ENCODE measurements at regions not wholly inside any gene's neighbourhood (a gene's known extent, or its start where the extent isn't known, plus 50 kb on each side); places are given as distances from the start of the nearest gene placed in this dataset.
A peak's percentile ranks its signal among the peaks of the same experiment; 100 is the strongest.

DNA sequence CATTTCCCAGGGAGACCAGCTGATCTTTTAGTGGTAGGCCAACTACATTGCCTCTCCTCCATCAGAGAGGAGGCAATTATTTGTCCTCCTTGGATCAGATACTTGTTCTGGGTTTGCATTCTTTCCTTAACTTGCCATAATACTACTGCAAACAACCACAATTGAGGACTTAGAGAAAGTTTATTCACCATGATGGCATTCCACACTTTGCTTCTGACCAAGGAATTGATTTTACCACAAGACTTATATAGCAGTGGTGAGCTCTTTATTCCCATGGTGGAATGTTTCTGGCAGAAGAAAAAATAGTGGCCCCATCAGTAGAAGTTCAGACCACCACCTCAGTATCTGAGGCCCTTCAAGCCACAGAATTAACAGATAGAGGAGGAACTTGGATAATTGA lies 123.9 kb upstream of the PPP3CA start:
- Mint-ChIP-seq H3K36me3 (peaks cover 4% of the 10 kb centered on the region), H3K27me3 (no peaks in the 10 kb centered on the region), H3K4me3 (no peak overlapping the region), H3K9me3 (no peaks in the 10 kb centered on the region), H3K27ac (no peak overlapping the region), H3K4me1 (no peaks in the 10 kb centered on the region)
- ATAC-seq (ENCODE audit: low read depth) (no peak), DNase-seq (ENCODE audit: low spot score in 2 of 2) (no peak)

DNA sequence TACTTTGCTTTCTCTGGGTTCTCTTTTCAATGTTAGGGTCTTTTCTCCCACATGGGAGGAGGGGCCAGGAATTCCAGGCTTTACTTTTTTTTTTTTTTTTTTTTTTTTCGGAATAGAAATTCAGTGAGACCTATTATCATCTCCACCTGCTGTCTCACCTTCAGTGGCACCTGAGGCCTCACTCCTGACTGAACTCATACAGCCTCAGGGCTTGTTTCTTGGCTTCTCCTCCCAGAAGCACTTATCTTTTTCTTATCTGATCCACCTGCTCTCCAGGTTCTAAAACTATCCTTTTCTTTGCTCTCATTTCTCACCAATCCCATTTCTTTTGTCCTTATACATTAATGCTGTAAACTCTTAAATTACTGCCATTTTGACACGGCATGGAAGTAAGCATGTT lies 117.3 kb upstream of the PPP3CA start:
- H3K27me3 Mint-ChIP-seq: no peaks in the 10 kb centered on the region
- H3K27ac Mint-ChIP-seq: no peak overlapping the region
- ATAC-seq (ENCODE audit: low read depth): no peak
- H3K9me3 Mint-ChIP-seq: peaks cover 2% of the 10 kb centered on the region
- peaks cover 3% of the 10 kb centered on the region for H3K4me1 Mint-ChIP-seq
- no peak overlapping the region for H3K4me3 Mint-ChIP-seq
- H3K36me3 Mint-ChIP-seq: no peaks in the 10 kb centered on the region
- DNase-seq (ENCODE audit: low spot score in 2 of 2): no peak

DNA sequence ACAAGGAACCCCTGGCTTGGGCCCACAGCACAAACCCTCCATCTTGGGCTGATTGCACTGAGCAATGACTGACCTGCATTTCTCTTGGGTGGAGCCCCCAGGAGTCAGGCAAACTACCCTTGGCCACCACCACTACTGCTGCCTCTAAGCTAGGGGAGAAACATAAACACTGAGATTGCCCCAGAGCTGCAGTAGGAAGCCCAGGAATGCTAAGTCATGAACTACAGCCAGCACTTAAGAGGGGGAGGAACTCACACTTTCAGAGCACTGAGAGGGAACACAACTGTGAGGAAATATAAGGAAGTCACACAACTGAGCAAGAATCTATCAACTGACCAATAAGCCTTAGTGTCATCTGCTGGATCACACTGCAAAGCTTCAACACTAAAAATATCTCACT lies 111.6 kb upstream of the PPP3CA start:
- DNase-seq (ENCODE audit: low spot score in 2 of 2) (no peak), ATAC-seq (ENCODE audit: low read depth) (no peak)
- Mint-ChIP-seq H3K4me1 (peaks cover 3% of the 10 kb centered on the region), H3K36me3 (peaks cover 4% of the 10 kb centered on the region), H3K9me3 (peaks cover 9% of the 10 kb centered on the region), H3K27ac (no peak overlapping the region), H3K4me3 (no peak overlapping the region), H3K27me3 (no peaks in the 10 kb centered on the region)

DNA sequence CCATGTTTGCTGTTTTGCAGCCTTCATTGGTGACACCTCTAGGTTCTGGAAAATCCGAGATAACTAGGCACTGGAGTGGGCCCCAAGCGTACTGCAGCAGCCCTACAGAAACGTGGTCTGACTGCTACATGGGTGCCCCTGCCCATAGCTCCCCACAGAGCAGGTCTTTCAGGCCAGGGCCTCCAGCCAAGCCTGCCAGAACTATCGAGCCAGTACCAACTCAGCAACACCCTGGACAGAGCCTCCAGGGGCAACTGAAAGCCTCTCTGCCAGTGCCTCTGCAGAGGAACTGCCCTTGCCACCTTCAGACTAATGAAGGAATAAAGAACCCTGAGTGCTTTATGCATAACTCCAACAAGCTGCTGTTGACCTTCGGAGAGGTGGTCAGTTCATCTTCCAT lies 111.1 kb upstream of the PPP3CA start:
- Mint-ChIP-seq H3K27ac (no peak overlapping the region), H3K4me3 (no peak overlapping the region), H3K36me3 (peaks cover 6% of the 10 kb centered on the region), H3K4me1 (peaks cover 2% of the 10 kb centered on the region), H3K9me3 (peaks cover 9% of the 10 kb centered on the region), H3K27me3 (no peaks in the 10 kb centered on the region)
- no peak for ATAC-seq (ENCODE audit: low read depth)
- DNase-seq (ENCODE audit: low spot score in 2 of 2): no peak

DNA sequence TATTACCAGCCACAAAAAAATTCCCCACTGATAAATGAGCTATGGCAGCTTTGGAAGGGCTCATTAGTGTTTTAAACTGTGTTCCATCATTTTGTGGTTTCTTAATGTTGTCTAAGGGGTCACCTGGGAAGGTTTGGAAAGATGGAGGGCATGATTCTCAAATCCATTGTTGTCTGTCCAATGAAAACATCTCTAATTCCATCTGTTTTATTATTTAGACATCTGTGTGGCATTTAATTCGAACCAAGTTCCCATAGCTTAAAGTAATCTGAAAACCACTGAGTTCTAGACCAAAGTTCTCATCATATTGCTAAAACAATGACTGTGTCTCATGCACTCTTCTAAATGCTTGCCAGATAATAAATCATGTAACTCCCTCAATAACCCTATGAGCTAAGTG lies 103.8 kb upstream of the PPP3CA start:
- H3K4me3 Mint-ChIP-seq: no peak overlapping the region
- H3K9me3 Mint-ChIP-seq: peaks cover 3% of the 10 kb centered on the region
- H3K4me1 Mint-ChIP-seq: no peaks in the 10 kb centered on the region
- no peak overlapping the region for H3K27ac Mint-ChIP-seq
- ATAC-seq (ENCODE audit: low read depth): no peak
- no peak for DNase-seq (ENCODE audit: low spot score in 2 of 2)
- H3K27me3 Mint-ChIP-seq: no peaks in the 10 kb centered on the region
- H3K36me3 Mint-ChIP-seq: peaks cover 3% of the 10 kb centered on the region

DNA sequence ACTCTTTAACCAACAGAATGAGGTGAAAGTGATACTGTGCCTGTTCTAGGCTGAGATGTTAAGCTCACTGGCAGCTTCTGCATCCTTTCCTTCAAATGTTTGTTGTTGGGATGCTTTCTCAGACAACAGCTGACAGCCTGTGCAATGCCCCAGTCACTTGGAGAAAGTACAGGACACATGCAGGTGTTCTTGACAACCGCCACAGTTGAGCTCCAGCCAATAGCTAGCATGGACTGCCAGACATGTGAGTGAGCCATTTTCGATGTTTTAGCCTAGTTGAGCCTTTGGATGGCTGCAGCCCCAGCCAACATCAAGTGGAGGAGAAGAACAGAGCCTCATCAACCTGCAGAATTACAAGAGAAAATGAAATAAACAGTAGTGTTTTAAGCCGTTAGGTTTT lies 94.1 kb upstream of the PPP3CA start:
- H3K27ac Mint-ChIP-seq: no peak overlapping the region
- H3K27me3 Mint-ChIP-seq: no peaks in the 10 kb centered on the region
- no peak overlapping the region for H3K4me3 Mint-ChIP-seq
- no peaks in the 10 kb centered on the region for H3K36me3 Mint-ChIP-seq
- no peak for ATAC-seq (ENCODE audit: low read depth)
- H3K4me1 Mint-ChIP-seq: peaks cover 3% of the 10 kb centered on the region
- DNase-seq (ENCODE audit: low spot score in 2 of 2): no peak
- peaks cover 3% of the 10 kb centered on the region for H3K9me3 Mint-ChIP-seq

DNA sequence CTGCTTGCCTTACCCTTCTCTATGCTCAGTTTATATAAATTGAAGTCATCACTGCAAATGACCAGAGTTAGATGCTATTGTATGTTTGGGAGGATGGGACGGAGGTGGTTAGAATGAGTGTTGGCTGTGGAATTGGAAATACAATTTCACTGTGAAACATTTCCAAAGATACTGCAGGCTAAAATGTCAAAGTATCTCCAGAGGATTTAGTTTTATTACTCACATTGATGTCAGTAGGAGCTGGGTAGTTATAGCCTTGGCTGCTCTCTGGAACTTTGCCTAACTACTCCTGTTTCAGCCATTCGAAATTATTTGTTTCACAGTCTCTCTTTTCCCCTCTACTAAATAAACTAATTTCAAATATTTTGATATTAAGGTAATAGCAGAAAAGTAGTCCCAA lies 92.6 kb upstream of the PPP3CA start:
- DNase-seq (ENCODE audit: low spot score in 2 of 2) (no peak), ATAC-seq (ENCODE audit: low read depth) (no peak)
- Mint-ChIP-seq H3K36me3 (no peaks in the 10 kb centered on the region), H3K4me1 (peaks cover 3% of the 10 kb centered on the region), H3K27ac (no peak overlapping the region), H3K27me3 (no peaks in the 10 kb centered on the region), H3K9me3 (peaks cover 3% of the 10 kb centered on the region), H3K4me3 (no peak overlapping the region)

DNA sequence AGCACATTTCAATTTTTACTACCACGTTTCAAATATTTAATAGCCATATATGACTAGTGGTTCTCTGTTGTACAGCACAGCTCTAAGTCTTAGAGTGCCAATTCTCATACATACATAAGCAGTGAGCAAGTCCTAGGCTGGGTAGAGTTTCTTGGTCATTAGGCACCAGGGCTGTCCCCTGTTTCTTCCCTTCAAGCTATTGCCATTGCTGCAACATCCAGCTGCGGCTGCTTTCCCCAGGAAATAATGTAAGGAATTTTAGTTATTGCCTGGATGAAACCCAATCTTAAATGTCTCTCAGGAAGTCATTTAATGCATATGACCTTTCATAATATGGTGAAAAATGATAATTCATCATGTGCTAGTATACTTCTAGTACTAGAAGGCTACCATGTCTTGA lies 74.1 kb upstream of the PPP3CA start:
- no peak overlapping the region for H3K4me3 Mint-ChIP-seq
- peaks cover 1% of the 10 kb centered on the region for H3K9me3 Mint-ChIP-seq
- H3K27me3 Mint-ChIP-seq: no peaks in the 10 kb centered on the region
- peaks cover 3% of the 10 kb centered on the region for H3K36me3 Mint-ChIP-seq
- ATAC-seq (ENCODE audit: low read depth) (no peak), DNase-seq (ENCODE audit: low spot score in 2 of 2) (no peak)
- no peak overlapping the region for H3K27ac Mint-ChIP-seq
- peaks cover 22% of the 10 kb centered on the region for H3K4me1 Mint-ChIP-seq

DNA sequence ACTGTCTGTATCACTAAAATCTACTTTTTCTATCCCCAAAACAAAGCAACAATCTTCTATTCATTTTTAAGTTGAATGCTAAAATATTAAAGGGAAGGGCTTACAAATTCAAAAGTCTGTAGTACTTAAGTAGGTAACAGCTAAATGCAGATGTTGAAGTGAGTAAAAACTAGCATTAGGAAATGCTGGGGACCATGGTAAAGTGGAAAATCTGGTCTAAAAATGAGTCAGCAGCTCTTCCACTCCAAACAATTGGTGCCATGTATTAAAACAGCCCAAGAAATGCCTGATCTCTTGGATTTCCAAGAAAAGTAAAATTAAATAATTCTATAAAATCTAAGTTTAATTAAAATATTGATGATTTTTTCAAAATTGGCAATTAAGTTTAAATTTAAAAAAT lies 73.3 kb upstream of the PPP3CA start:
- no peak for DNase-seq (ENCODE audit: low spot score in 2 of 2)
- no peaks in the 10 kb centered on the region for H3K27me3 Mint-ChIP-seq
- H3K4me3 Mint-ChIP-seq: no peak overlapping the region
- H3K9me3 Mint-ChIP-seq: peaks cover 1% of the 10 kb centered on the region
- peaks cover 3% of the 10 kb centered on the region for H3K36me3 Mint-ChIP-seq
- peaks cover 22% of the 10 kb centered on the region for H3K4me1 Mint-ChIP-seq
- no peak for ATAC-seq (ENCODE audit: low read depth)
- H3K27ac Mint-ChIP-seq: no peak overlapping the region

DNA sequence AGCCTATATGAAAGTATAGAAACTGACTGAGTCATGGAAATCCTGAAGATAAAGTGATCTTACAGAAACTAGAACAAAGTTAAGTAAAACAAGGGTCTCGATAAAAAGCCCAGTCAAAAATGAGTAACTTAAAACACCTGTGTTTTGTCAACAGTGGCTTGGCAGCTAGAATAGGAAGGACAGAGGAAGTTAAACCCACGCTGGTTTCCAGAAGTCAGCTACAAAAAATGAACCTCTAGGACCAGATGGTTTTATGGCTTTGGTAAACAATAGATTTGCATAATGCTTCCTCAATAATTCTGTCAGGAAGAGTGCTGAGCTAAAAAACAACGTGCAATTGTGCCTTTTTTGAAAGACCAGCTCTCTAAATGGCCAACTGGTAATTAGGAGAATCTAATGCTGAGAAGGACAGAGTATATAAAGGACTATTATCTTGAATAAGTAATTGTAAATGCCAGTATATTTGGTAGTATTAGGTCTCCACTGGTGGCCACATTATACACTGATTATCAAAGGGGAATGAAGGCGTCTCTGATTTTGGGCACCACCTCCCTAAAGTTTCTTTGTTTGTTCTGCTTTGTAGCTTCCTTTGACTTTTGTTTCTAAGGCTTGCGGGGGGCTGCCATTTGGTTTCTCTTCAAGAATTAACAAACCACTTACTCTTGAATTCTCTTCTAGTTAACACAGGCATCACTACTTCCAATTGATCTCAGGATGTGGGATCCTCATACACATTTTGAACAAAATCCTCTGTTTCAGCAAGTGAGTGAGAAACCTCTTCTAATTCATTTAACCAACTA lies 72.2 kb upstream of the PPP3CA start:
- ATAC-seq (ENCODE audit: low read depth): peak; percentile 75
- H3K36me3 Mint-ChIP-seq: peaks cover 1% of the 10 kb centered on the region
- peak overlapping the region; percentile 1 for H3K4me3 Mint-ChIP-seq
- peaks cover 28% of the 10 kb centered on the region for H3K4me1 Mint-ChIP-seq
- no peaks in the 10 kb centered on the region for H3K27me3 Mint-ChIP-seq
- peaks cover 4% of the 10 kb centered on the region for H3K9me3 Mint-ChIP-seq
- H3K27ac Mint-ChIP-seq: no peak overlapping the region
- no peak for DNase-seq (ENCODE audit: low spot score in 2 of 2)

DNA sequence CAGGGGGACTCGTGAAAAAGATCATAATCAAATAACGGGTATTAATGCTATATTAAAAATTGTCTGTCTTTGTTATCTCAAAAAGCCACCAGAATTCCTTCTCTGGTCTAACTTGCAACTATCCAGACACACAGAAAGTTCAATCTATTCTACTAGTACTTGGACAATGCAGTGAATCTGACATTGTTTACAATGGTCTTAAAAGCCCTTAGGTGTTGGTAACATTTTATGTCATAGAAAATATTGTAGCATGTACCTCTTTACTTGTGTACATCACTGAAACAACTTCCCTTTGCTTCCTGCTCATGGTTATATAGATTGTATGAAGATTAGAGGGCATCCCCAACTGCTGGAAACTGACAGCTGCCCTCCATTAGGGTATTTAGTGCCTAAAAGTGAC lies 71.1 kb upstream of the PPP3CA start:
- Mint-ChIP-seq H3K4me1 (peaks cover 28% of the 10 kb centered on the region), H3K27ac (no peak overlapping the region), H3K27me3 (no peaks in the 10 kb centered on the region), H3K4me3 (no peak overlapping the region), H3K36me3 (no peaks in the 10 kb centered on the region), H3K9me3 (peaks cover 3% of the 10 kb centered on the region)
- DNase-seq (ENCODE audit: low spot score in 2 of 2) (no peak), ATAC-seq (ENCODE audit: low read depth) (no peak)

DNA sequence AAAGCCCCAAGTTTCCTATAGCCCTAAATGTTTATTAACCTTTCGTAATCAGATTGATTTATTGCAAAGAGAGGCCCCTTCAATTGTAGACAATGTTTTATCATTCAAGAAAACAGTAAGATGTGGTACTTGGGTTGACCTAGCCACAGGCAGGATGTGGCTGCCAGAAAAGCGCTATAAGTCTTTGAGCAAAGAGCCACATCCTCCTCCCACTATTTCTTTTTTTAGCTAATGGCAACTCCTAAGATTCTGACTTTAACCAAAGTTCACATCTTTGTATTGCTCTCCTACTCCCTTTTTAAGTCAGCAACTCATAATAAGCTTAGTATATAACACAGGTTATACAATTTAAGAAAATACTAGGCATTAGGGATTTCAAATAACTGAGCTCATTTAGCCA lies 70.7 kb upstream of the PPP3CA start:
- Mint-ChIP-seq H3K27ac (no peak overlapping the region), H3K27me3 (no peaks in the 10 kb centered on the region), H3K4me1 (peaks cover 28% of the 10 kb centered on the region), H3K36me3 (no peaks in the 10 kb centered on the region), H3K9me3 (peaks cover 3% of the 10 kb centered on the region), H3K4me3 (no peak overlapping the region)
- peak; percentile 69 for ATAC-seq (ENCODE audit: low read depth)
- no peak for DNase-seq (ENCODE audit: low spot score in 2 of 2)

DNA sequence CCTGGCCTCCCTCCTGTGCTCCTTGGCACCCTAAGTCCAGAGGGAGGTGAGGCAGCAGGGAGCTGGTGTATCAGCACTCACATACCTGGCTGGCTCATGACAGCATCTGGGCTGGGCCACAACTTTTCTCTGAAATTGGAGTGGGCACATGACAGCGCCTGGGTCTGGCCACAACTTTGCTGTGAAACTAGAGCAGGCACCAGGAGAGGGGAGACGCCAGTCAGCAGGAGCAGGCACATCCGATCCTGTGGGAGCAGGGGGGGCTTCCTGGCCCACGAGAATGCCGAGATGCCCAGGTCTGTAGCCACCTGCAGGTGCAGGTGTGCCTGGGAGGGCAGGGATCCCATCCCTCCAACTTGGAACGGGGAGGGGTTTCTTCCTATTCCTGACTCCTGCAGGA lies 69.7 kb upstream of the PPP3CA start:
- Mint-ChIP-seq H3K9me3 (peaks cover 3% of the 10 kb centered on the region), H3K27ac (no peak overlapping the region), H3K4me3 (no peak overlapping the region), H3K36me3 (no peaks in the 10 kb centered on the region), H3K27me3 (no peaks in the 10 kb centered on the region), H3K4me1 (peaks cover 28% of the 10 kb centered on the region)
- ATAC-seq (ENCODE audit: low read depth): no peak
- DNase-seq (ENCODE audit: low spot score in 2 of 2): no peak

DNA sequence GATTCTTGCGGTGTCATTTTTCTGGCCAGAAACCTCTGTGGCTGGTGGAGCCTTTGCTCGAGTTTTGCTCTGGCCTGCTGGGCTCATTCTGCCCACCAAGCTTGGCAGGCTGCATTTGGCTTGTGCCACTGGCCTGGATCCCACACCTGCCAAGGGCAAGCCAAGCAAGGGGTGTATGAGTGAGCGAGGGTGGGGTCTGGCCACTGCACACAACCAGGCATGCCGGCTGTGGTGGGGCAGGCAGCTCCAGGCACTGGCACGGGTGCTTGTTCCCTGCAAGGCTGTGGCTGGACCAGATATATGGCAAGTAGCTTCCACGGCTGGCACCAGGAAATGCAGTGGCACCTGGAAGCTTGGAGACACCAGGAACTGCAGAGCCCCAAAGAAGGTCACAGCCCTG lies 68.6 kb upstream of the PPP3CA start:
- H3K27me3 Mint-ChIP-seq: no peaks in the 10 kb centered on the region
- no peak overlapping the region for H3K27ac Mint-ChIP-seq
- peaks cover 28% of the 10 kb centered on the region for H3K4me1 Mint-ChIP-seq
- H3K9me3 Mint-ChIP-seq: peaks cover 3% of the 10 kb centered on the region
- no peak overlapping the region for H3K4me3 Mint-ChIP-seq
- DNase-seq (ENCODE audit: low spot score in 2 of 2): no peak
- H3K36me3 Mint-ChIP-seq: no peaks in the 10 kb centered on the region
- no peak for ATAC-seq (ENCODE audit: low read depth)

DNA sequence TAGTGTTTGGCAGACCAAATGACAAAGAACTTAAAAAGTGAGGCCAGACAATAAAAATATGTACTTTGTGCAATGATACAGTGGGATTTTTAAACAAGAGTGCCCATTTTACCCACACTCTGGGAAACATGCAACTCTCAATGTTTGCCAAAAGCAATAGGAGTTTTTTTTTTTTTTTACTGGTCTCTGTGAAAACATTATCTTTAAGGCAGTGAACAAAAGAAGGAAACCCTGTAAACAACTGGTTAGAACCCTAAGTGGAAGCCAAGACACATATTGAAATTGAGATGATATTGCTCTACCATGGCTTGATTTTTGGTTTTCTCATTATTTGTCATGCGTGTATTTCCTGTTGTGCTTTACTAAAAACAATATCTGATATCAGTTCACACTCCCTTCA lies 67.2 kb upstream of the PPP3CA start:
- Mint-ChIP-seq H3K27me3 (no peaks in the 10 kb centered on the region), H3K36me3 (peaks cover 2% of the 10 kb centered on the region), H3K9me3 (peaks cover 5% of the 10 kb centered on the region), H3K4me1 (peaks cover 18% of the 10 kb centered on the region), H3K4me3 (no peak overlapping the region), H3K27ac (no peak overlapping the region)
- no peak for ATAC-seq (ENCODE audit: low read depth)
- no peak for DNase-seq (ENCODE audit: low spot score in 2 of 2)

Measured in memory B cell (primary cell).